NB4 (cell line): ENCODE measurements at regions not wholly inside any gene's neighbourhood (a gene's known extent, or its start where the extent isn't known, plus 50 kb on each side); places are given as distances from the start of the nearest gene placed in this dataset.

Source experiments
- CTCF ChIP-seq: IDR thresholded peaks from one replicate; pipeline ENCODE4 v1.5.1; 2012; ENCODE audit warnings: low read depth, low read length
- MAX ChIP-seq: IDR thresholded peaks from 2 replicates; pipeline ENCODE4 v1.6.1; 2011; ENCODE audit warnings: low read depth, low read length
- MYC ChIP-seq: IDR thresholded peaks from 2 replicates; pipeline ENCODE4 v1.6.1; 2011; ENCODE audit warnings: low read depth, low read length
- POLR2A ChIP-seq: IDR thresholded peaks from 2 replicates; pipeline ENCODE4 v1.6.1; 2011; ENCODE audit warnings: mild to moderate bottlenecking; ENCODE audit not compliant: insufficient read length; ENCODE audit errors: extremely low read depth

- no peak for TF ChIP-seq CTCF
- TF ChIP-seq MYC, result no peak
- TF ChIP-seq POLR2A, result no peak
- no peak for TF ChIP-seq MAX
Measured at GRCh38 chr4:96016634-96017299, 176.9 kb downstream of the PDHA2 start.
